HG02759 (cell line): ENCODE measurements at regions not wholly inside any gene's neighbourhood (a gene's known extent, or its start where the extent isn't known, plus 50 kb on each side); places are given as distances from the start of the nearest gene placed in this dataset.

Source experiments
- ATAC-seq: cut with Tn5 transposase; IDR thresholded peaks from one replicate; pipeline ENCODE4 v1.9.1; 2021; ENCODE audit warnings: mild to moderate bottlenecking, moderate library complexity; ENCODE audit not compliant: unreplicated experiment

GRCh38 chr7:124432009-124432578 lies 333.5 kb downstream of the GPR37 start:
- ATAC-seq = no peak

GRCh38 chr7:124429923-124430322 lies 335.7 kb downstream of the GPR37 start:
- ATAC-seq = no peak

GRCh38 chr7:124428781-124429180 lies 336.8 kb downstream of the GPR37 start:
- ATAC-seq = no peak

GRCh38 chr7:124426621-124427020 lies 339.0 kb downstream of the GPR37 start:
- no peak for ATAC-seq

- no peak for ATAC-seq
Observed at GRCh38 chr7:124423863-124424262, 341.7 kb downstream of the GPR37 start.

- ATAC-seq = no peak
Observed at GRCh38 chr7:124422081-124422480, 343.5 kb downstream of the GPR37 start.

- ATAC-seq = no peak
Observed at GRCh38 chr7:124420367-124420766, 345.2 kb downstream of the GPR37 start.

- ATAC-seq = no peak
Observed at GRCh38 chr7:124413029-124413428, 352.6 kb downstream of the GPR37 start.

GRCh38 chr7:124412531-124412930 lies 353.1 kb downstream of the GPR37 start:
- no peak for ATAC-seq

- ATAC-seq = no peak
Observed at GRCh38 chr7:124411796-124412195, 353.8 kb downstream of the GPR37 start.

- no peak for ATAC-seq
Observed at GRCh38 chr7:124403587-124403986, 362.0 kb downstream of the GPR37 start.

GRCh38 chr7:124403112-124403511 lies 362.5 kb downstream of the GPR37 start:
- no peak for ATAC-seq

- ATAC-seq = no peak
Observed at GRCh38 chr7:124399941-124400340, 365.7 kb downstream of the GPR37 start.

- no peak for ATAC-seq
Observed at GRCh38 chr7:124398937-124399552, 366.2 kb upstream of the TMEM229A start.

GRCh38 chr7:124397134-124397533 lies 364.3 kb upstream of the TMEM229A start:
- ATAC-seq = no peak

- ATAC-seq = no peak
Observed at GRCh38 chr7:124390301-124390700, 357.4 kb upstream of the TMEM229A start.

- no peak for ATAC-seq
Observed at GRCh38 chr7:124388751-124389150, 355.9 kb upstream of the TMEM229A start.

GRCh38 chr7:124387056-124387455 lies 354.2 kb upstream of the TMEM229A start:
- ATAC-seq = no peak

- ATAC-seq = no peak
Observed at GRCh38 chr7:124379296-124379695, 346.4 kb upstream of the TMEM229A start.

- no peak for ATAC-seq
Observed at GRCh38 chr7:124376111-124376510, 343.2 kb upstream of the TMEM229A start.

GRCh38 chr7:124375391-124375790 lies 342.5 kb upstream of the TMEM229A start:
- no peak for ATAC-seq

- ATAC-seq = no peak
Observed at GRCh38 chr7:124369310-124369709, 336.4 kb upstream of the TMEM229A start.

- no peak for ATAC-seq
Observed at GRCh38 chr7:124366118-124366517, 333.3 kb upstream of the TMEM229A start.
